Keratinocyte (primary cell): ENCODE measurements at regions not wholly inside any gene's neighbourhood (a gene's known extent, or its start where the extent isn't known, plus 50 kb on each side); places are given as distances from the start of the nearest gene placed in this dataset.

Experiments used
- DNase-seq: peaks from one replicate; pipeline ENCODE4 v3.0.0-alpha.2; 2011; ENCODE audit warnings: low read depth, missing footprints, low spot score
- FAIRE-seq: peaks from 2 replicates; lab custom pipeline; 2011; peaks lifted over from hg19 to GRCh38; lab: Jason Lieb, UNC
- H2AFZ ChIP-seq: 2 replicates; pipeline ENCODE4 v1.6.0; 2012; ENCODE audit warnings: low read length, control low read depth, inconsistent platforms; ENCODE audit not compliant: control insufficient read depth
- H3K27ac ChIP-seq: 2 replicates; pipeline ENCODE4 v1.5.1; 2011; ENCODE audit warnings: low read length; ENCODE audit not compliant: control insufficient read depth, insufficient read depth
- H3K27me3 ChIP-seq: 3 replicates; pipeline ENCODE4 v1.6.0; 2011; ENCODE audit warnings: low read length; ENCODE audit not compliant: control insufficient read depth, insufficient read depth; ENCODE audit errors: extremely low read depth
- H3K36me3 ChIP-seq, 2 experiments: 2 replicates in 1 of 2; 3 replicates in 1 of 2; pipeline ENCODE4 v1.5.1; 2011; ENCODE audit warnings: low read length in 2 of 2, mild to moderate bottlenecking in 1 of 2; ENCODE audit not compliant: control insufficient read depth in 2 of 2, insufficient read depth in 2 of 2; ENCODE audit errors: extremely low read depth in 1 of 2
- H3K4me1 ChIP-seq: 3 replicates; pipeline ENCODE4 v1.5.1; 2011; ENCODE audit warnings: low read length; ENCODE audit not compliant: control insufficient read depth, insufficient read depth; ENCODE audit errors: extremely low read depth
- H3K4me2 ChIP-seq: 3 replicates; pipeline ENCODE4 v1.6.0; 2011; ENCODE audit warnings: low read depth, low read length; ENCODE audit not compliant: control insufficient read depth, insufficient read depth; ENCODE audit errors: extremely low read depth
- H3K4me3 ChIP-seq, 3 experiments: fragments of 200-600 bp in 1 of 3; sonication (generic) in 1 of 3; 2 replicates in 2 of 3; 3 replicates in 1 of 3; pipeline ENCODE4 v1.5.1; 2011 to 2016; ENCODE audit warnings: low read length in 3 of 3, mild to moderate bottlenecking in 3 of 3, control low read depth in 2 of 3, inconsistent platforms in 1 of 3, low read depth in 1 of 3, mixed read lengths in 1 of 3, mixed run types in 1 of 3, moderate library complexity in 1 of 3; ENCODE audit not compliant: control insufficient read depth in 2 of 3, insufficient read depth in 2 of 3; ENCODE audit errors: extremely low read depth in 1 of 3
- H3K79me2 ChIP-seq: 2 replicates; pipeline ENCODE4 v1.6.0; 2012; ENCODE audit warnings: low read length; ENCODE audit not compliant: control insufficient read depth, insufficient read depth
- H3K9ac ChIP-seq: 3 replicates; pipeline ENCODE4 v1.6.0; 2011; ENCODE audit warnings: low read length; ENCODE audit not compliant: control insufficient read depth, insufficient read depth; ENCODE audit errors: extremely low read depth
- H3K9me1 ChIP-seq: 3 replicates; pipeline ENCODE4 v1.6.0; 2011; ENCODE audit warnings: low read length; ENCODE audit not compliant: control insufficient read depth, insufficient read depth; ENCODE audit errors: extremely low read depth
- H3K9me3 ChIP-seq: 2 replicates; pipeline ENCODE4 v1.5.1; 2012; ENCODE audit warnings: low read depth, low read length; ENCODE audit not compliant: control insufficient read depth
- H4K20me1 ChIP-seq: 3 replicates; pipeline ENCODE4 v1.6.0; 2011; ENCODE audit warnings: low read length; ENCODE audit not compliant: control insufficient read depth, insufficient read depth; ENCODE audit errors: extremely low read depth
- CTCF ChIP-seq, 3 experiments: IDR thresholded peaks in 1 of 3; conservative IDR thresholded peaks in 1 of 3; optimal IDR thresholded peaks in 1 of 3; 2 replicates in 2 of 3; 3 replicates in 1 of 3; pipeline versions ENCODE3 to v1.5.1; 2011; ENCODE audit warnings: low read length in 3 of 3, mild to moderate bottlenecking in 3 of 3, moderate library complexity in 2 of 3, control low read depth in 1 of 3, inconsistent platforms in 1 of 3; ENCODE audit not compliant: insufficient read depth in 2 of 3; ENCODE audit errors: extremely low read depth in 1 of 3
- EZH2 ChIP-seq: IDR thresholded peaks from one replicate; pipeline ENCODE4 v1.6.1; 2012; ENCODE audit warnings: inconsistent platforms, mild to moderate bottlenecking, low read length, moderate library complexity
- dilution Hi-C: fragments of 300-500 bp; cut with MboI; formaldehyde crosslinking; loops from one replicate; pipeline ENCODE4 v1.7.0; 2020; ENCODE audit warnings: low sequenced_read_pairs; ENCODE audit not compliant: extremely low pct_ligation_motif_present

GRCh38 chr3:124306665-124307064, 314.7 kb upstream of the ROPN1 start:
- no peak for FAIRE-seq

GRCh38 chr3:124313621-124314020, 321.7 kb upstream of the ROPN1 start:
- Histone ChIP-seq H3K27me3 (no peaks in the 10 kb centered on the region), H3K9me3 (no peaks in the 10 kb centered on the region), H4K20me1 (no peaks in the 10 kb centered on the region), H3K4me2 (no peak overlapping the region), H3K4me1 (no peaks in the 10 kb centered on the region), H3K9me1 (no peaks in the 10 kb centered on the region), H3K79me2 (no peaks in the 10 kb centered on the region), H3K27ac (no peak overlapping the region), H2AFZ (no peak overlapping the region), H3K4me3 (no peak overlapping the region), H3K9ac (no peak overlapping the region), H3K36me3 (no peaks in the 10 kb centered on the region)
- no peak for TF ChIP-seq EZH2
- TF ChIP-seq CTCF (optimal IDR thresholded peaks at IDR 0.05 in 1 of 3, IDR thresholded peaks at IDR 0.05 in 1 of 3, conservative IDR thresholded peaks at IDR 0.05 in 1 of 3; ENCODE audit: extremely low read depth in 1 of 3, insufficient read depth in 2 of 3, low read length in 3 of 3): no peak
- dilution Hi-C loops: no loop called here
- no peak for FAIRE-seq
- no peak for DNase-seq

More at GRCh38 chr3:124306665-124307064, 314.7 kb upstream of the ROPN1 start:
- no peak overlapping the region for H3K4me3 ChIP-seq
- no peaks in the 10 kb centered on the region for H3K9me1 ChIP-seq
- no peaks in the 10 kb centered on the region for H3K36me3 ChIP-seq
- H3K27ac ChIP-seq: no peak overlapping the region
- H2AFZ ChIP-seq: no peak overlapping the region
- no peaks in the 10 kb centered on the region for H3K4me1 ChIP-seq
- TF ChIP-seq EZH2 (no peak), CTCF (optimal IDR thresholded peaks at IDR 0.05 in 1 of 3, IDR thresholded peaks at IDR 0.05 in 1 of 3, conservative IDR thresholded peaks at IDR 0.05 in 1 of 3; ENCODE audit: extremely low read depth in 1 of 3, insufficient read depth in 2 of 3, low read length in 3 of 3) (no peak)
- H3K27me3 ChIP-seq: peaks cover 11% of the 10 kb centered on the region
- no peaks in the 10 kb centered on the region for H3K79me2 ChIP-seq
- dilution Hi-C loops: no loop called here
- no peak for DNase-seq
- no peak overlapping the region for H3K4me2 ChIP-seq
- H4K20me1 ChIP-seq: no peaks in the 10 kb centered on the region
- no peaks in the 10 kb centered on the region for H3K9me3 ChIP-seq
- H3K9ac ChIP-seq: no peak overlapping the region
